Endodermal cell (in vitro differentiated cells): ENCODE measurements at regions not wholly inside any gene's neighbourhood (a gene's known extent, or its start where the extent isn't known, plus 50 kb on each side); places are given as distances from the start of the nearest gene placed in this dataset.

Source experiments
- DNase-seq: peaks from one replicate; pipeline ENCODE4 v3.0.0-alpha.2; 2017
- H3K27ac ChIP-seq: 2 replicates; pipeline ENCODE4 v1.5.1; 2013; ENCODE audit warnings: mild to moderate bottlenecking, low read depth, low read length, moderate library complexity
- H3K27me3 ChIP-seq: 2 replicates; pipeline ENCODE4 v1.6.1; 2013; ENCODE audit warnings: mild to moderate bottlenecking, low read length, moderate library complexity; ENCODE audit not compliant: insufficient read depth, control insufficient read depth, poor library complexity, severe bottlenecking
- H3K36me3 ChIP-seq: 2 replicates; pipeline ENCODE4 v1.7.0; 2013; ENCODE audit warnings: mild to moderate bottlenecking, low read length, moderate library complexity; ENCODE audit not compliant: control insufficient read depth, insufficient read depth
- H3K4me1 ChIP-seq: one replicate; pipeline ENCODE4 v1.7.0; 2013; ENCODE audit warnings: low read length; ENCODE audit not compliant: control insufficient read depth, insufficient read depth
- H3K4me3 ChIP-seq: 2 replicates; pipeline ENCODE4 v1.5.1; 2013; ENCODE audit warnings: mild to moderate bottlenecking, low read length, moderate library complexity
- H3K9ac ChIP-seq: 2 replicates; pipeline ENCODE4 v1.6.1; 2013; ENCODE audit warnings: mild to moderate bottlenecking, low read length, moderate library complexity; ENCODE audit not compliant: poor library complexity, severe bottlenecking; ENCODE audit errors: extremely low read depth
- H3K9me3 ChIP-seq: 2 replicates; pipeline ENCODE4 v1.6.1; 2013; ENCODE audit warnings: mild to moderate bottlenecking, low read length, moderate library complexity; ENCODE audit not compliant: control insufficient read depth
- H3K27ac Mint-ChIP-seq: 2 replicates; pipeline ENCODE4 v1.8.0; 2020; ENCODE audit warnings: mixed read lengths
- H3K27me3 Mint-ChIP-seq: 2 replicates; pipeline ENCODE4 v1.8.0; 2021; ENCODE audit warnings: mild to moderate bottlenecking, mixed read lengths; ENCODE audit not compliant: insufficient read depth
- H3K36me3 Mint-ChIP-seq: 2 replicates; pipeline ENCODE4 v1.8.0; 2020; ENCODE audit warnings: low read depth, mixed read lengths
- H3K4me1 Mint-ChIP-seq: 2 replicates; pipeline ENCODE4 v1.8.0; 2020; ENCODE audit warnings: mixed read lengths
- H3K4me3 Mint-ChIP-seq: 2 replicates; pipeline ENCODE4 v1.8.0; 2020; ENCODE audit warnings: mild to moderate bottlenecking, moderate library complexity, mixed read lengths
- H3K9me3 Mint-ChIP-seq: 2 replicates; pipeline ENCODE4 v1.8.0; 2020; ENCODE audit warnings: mild to moderate bottlenecking, mixed read lengths
- CTCF ChIP-seq: fragments of 200-600 bp; sonication (generic); conservative IDR thresholded peaks from 2 replicates; pipeline ENCODE4 v1.5.0; 2021; ENCODE audit warnings: antibody characterized with exemption, mild to moderate bottlenecking
- WGBS, 2 experiments: methylation state at CpG; one replicate each; pipeline versions ENCODE4 v1.1.5 to v1.1.7; 2013; ENCODE audit warnings: missing lambda C conversion rate in 2 of 2, mixed read lengths in 1 of 2; ENCODE audit not compliant: insufficient coverage in 1 of 2, insufficient read length in 1 of 2; 5-methylcytosine and 5-hydroxymethylcytosine counted together

- H3K9ac ChIP-seq, result no peak overlapping the region
- no peaks in the 10 kb centered on the region for H3K4me1 ChIP-seq
- H3K4me1 Mint-ChIP-seq, result no peaks in the 10 kb centered on the region
- H3K9me3 ChIP-seq, result peaks cover 64% of the 10 kb centered on the region
- WGBS, 2 experiments, result 49% methylated on average over 3 of the region's 3 CpGs; no CpG with 5 or more reads in 1 of the 2 experiments
- H3K27me3 ChIP-seq, result no peaks in the 10 kb centered on the region
- peaks cover 92% of the 10 kb centered on the region for H3K9me3 Mint-ChIP-seq
- H3K27me3 Mint-ChIP-seq, result no peaks in the 10 kb centered on the region
- TF ChIP-seq CTCF, result no peak
- no peak overlapping the region for H3K4me3 ChIP-seq
- H3K36me3 ChIP-seq, result no peaks in the 10 kb centered on the region
- H3K4me3 Mint-ChIP-seq, result no peak overlapping the region
- no peak for DNase-seq
- no peaks in the 10 kb centered on the region for H3K36me3 Mint-ChIP-seq
- H3K27ac ChIP-seq, result no peak overlapping the region
- H3K27ac Mint-ChIP-seq, result no peak overlapping the region
Measured at GRCh38 chr12:38124247-38125012, 192.1 kb upstream of the ALG10B start.

GRCh38 chr12:38132139-38132538 is 184.4 kb upstream of the ALG10B start:
- no peak overlapping the region for H3K27ac Mint-ChIP-seq
- H3K4me3 Mint-ChIP-seq, result no peak overlapping the region
- Histone ChIP-seq H3K9me3 (peaks cover 63% of the 10 kb centered on the region), H3K4me3 (no peak overlapping the region), H3K4me1 (no peaks in the 10 kb centered on the region), H3K9ac (no peak overlapping the region), H3K36me3 (no peaks in the 10 kb centered on the region), H3K27me3 (no peaks in the 10 kb centered on the region), H3K27ac (no peak overlapping the region)
- peaks cover 92% of the 10 kb centered on the region for H3K9me3 Mint-ChIP-seq
- TF ChIP-seq CTCF, result no peak
- no peaks in the 10 kb centered on the region for H3K27me3 Mint-ChIP-seq
- H3K4me1 Mint-ChIP-seq, result no peaks in the 10 kb centered on the region
- 11 to 48% methylated on average over 1 to 2 of the region's 2 CpGs for WGBS, 2 experiments
- H3K36me3 Mint-ChIP-seq, result no peaks in the 10 kb centered on the region
- no peak for DNase-seq

- no peaks in the 10 kb centered on the region for H3K27me3 Mint-ChIP-seq
- H3K9me3 ChIP-seq, result peaks cover 45% of the 10 kb centered on the region
Measured at GRCh38 chr12:38137287-38137686, 179.3 kb upstream of the ALG10B start.

More at GRCh38 chr12:38137287-38137686, 179.3 kb upstream of the ALG10B start:
- 85 to 93% methylated on average over 10 to 12 of the region's 12 CpGs for WGBS, 2 experiments
- no peak overlapping the region for H3K4me3 Mint-ChIP-seq
- H3K4me3 ChIP-seq, result no peak overlapping the region
- no peaks in the 10 kb centered on the region for H3K4me1 Mint-ChIP-seq
- H3K9ac ChIP-seq, result no peak overlapping the region
- H3K9me3 Mint-ChIP-seq, result peaks cover 90% of the 10 kb centered on the region
- TF ChIP-seq CTCF, result no peak
- no peaks in the 10 kb centered on the region for H3K36me3 ChIP-seq
- no peaks in the 10 kb centered on the region for H3K27me3 ChIP-seq
- no peaks in the 10 kb centered on the region for H3K36me3 Mint-ChIP-seq
- H3K27ac ChIP-seq, result no peak overlapping the region
- H3K27ac Mint-ChIP-seq, result no peak overlapping the region
- H3K4me1 ChIP-seq, result no peaks in the 10 kb centered on the region
- no peak for DNase-seq
